Suprapubic skin (tissue), 3 donors: ENCODE measurements at regions not wholly inside any gene's neighbourhood (a gene's known extent, or its start where the extent isn't known, plus 50 kb on each side); places are given as distances from the start of the nearest gene placed in this dataset.

Experiments used
- CTCF ChIP-seq, 2 donors: fragments of 200-600 bp in 1 of 2; fragments of 450-650 bp in 1 of 2; sonication (generic) in 1 of 2; IDR thresholded peaks; one replicate each; pipeline ENCODE4 v1.5.1; 2016 to 2019; ENCODE audit warnings: antibody characterized with exemption in 2 of 2, mild to moderate bottlenecking in 1 of 2, moderate library complexity in 1 of 2
- POLR2A ChIP-seq, 2 donors: fragments of 450-650 bp; IDR thresholded peaks; one replicate each; pipeline ENCODE4 v1.6.1; 2017; ENCODE audit warnings: antibody characterized with exemption in 2 of 2, mild to moderate bottlenecking in 2 of 2, moderate library complexity in 2 of 2

- TF ChIP-seq POLR2A (IDR thresholded peaks at IDR 0.05) (no peak), CTCF (IDR thresholded peaks at IDR 0.05) (no peak)
Observed at GRCh38 chr12:86903159-86903558, 647.0 kb upstream of the MGAT4C start.
